GM03348 (cell line): ENCODE measurements at regions not wholly inside any gene's neighbourhood (a gene's known extent, or its start where the extent isn't known, plus 50 kb on each side); places are given as distances from the start of the nearest gene placed in this dataset.
"Not testable (repeated sequence)": the region's sequence is repeated elsewhere in the genome, so short reads cannot be mapped to it uniquely, and the experiment has no call there.

Source experiments
- DNase-seq: peaks from one replicate; pipeline ENCODE4 v3.0.0; 2012; ENCODE audit warnings: low spot score

- DNase-seq: no peak
Observed at GRCh38 chr12:73964641-73965040, 573.0 kb upstream of the ATXN7L3B start.

- no peak for DNase-seq
Observed at GRCh38 chr12:73973486-73973885, 564.1 kb upstream of the ATXN7L3B start.

DNA sequence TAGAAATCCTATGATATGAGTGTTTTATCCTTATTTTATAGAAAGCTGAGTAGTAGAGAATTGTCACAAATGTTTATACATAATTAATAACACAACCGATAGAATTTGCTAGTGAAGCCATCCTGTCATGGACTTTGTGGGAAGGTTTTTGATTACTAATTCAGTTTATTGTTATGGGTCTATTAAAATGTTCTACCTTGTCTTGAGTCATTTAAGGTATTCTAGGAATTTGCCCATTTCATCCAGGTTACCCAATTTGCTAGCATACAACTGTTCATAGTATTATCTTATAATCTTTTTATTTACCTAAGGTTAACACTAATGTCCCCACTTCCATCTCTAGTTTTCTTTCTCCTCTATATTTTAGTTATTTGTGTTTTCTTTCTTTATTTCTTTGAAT is 553.1 kb upstream of the ATXN7L3B start:
- no peak for DNase-seq

- DNase-seq: no peak
Observed at GRCh38 chr12:73991138-73991537, 546.5 kb upstream of the ATXN7L3B start.

GRCh38 chr12:73998894-73999293 is 538.7 kb upstream of the ATXN7L3B start:
- DNase-seq: no peak

GRCh38 chr12:74015118-74015517 is 522.5 kb upstream of the ATXN7L3B start:
- DNase-seq: no peak

DNA sequence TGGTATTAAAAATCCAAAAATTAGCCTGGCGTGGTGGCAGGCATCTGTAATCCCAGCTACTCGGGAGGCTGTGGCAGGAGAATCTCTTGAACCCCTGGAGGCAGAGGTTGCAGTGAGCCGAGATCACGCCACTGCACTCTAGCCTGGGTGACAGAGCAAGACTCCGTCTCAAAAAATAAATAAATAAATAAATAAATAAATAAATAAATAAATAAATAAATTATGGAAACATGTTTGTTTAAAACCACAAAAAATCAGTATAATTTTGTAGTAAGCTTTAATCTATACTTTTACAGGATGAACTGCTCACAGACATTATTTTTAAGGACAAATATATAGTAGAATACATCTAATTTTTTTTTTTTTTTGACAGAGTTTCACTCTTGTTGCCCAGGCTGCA is 521.3 kb upstream of the ATXN7L3B start:
- DNase-seq: not testable (repeated sequence)

DNA sequence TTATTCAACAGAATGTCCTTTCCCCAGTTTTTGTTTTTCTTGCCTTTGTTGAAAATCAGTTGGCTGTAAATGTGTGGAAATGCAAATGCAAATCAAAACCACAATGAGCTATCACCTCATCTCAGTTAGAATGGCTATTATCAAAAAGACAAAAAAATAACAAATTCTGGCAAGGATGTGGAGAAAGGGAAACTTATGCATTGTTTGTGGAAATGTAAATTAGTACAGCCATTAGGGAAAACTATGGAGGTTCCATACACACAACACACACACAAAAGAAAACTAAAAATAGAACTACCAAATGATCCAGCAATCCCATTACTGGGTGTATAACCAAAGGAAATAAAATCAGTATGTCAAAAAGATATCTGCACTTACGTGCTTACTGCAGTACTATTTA is 518.8 kb upstream of the ATXN7L3B start:
- no peak for DNase-seq

DNA sequence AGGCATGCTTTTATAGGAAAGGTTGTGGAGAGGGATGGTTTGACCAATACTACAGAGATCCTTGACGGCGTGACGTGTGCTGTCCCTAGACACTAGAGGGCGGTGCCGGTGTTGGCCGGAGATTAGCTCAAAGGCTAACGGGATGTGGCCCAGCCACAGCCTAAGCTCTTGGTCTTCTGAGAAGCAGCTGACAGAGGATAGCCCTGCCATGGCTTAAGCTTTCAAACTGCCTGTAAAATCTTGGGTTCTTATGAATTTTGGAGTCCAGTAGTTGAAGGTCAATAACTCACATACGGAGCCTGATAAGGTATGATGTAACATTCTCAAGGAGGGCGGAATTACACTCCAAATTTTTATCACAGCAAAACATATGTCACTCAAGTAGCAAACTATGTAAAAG is 515.7 kb upstream of the ATXN7L3B start:
- DNase-seq: no peak

DNA sequence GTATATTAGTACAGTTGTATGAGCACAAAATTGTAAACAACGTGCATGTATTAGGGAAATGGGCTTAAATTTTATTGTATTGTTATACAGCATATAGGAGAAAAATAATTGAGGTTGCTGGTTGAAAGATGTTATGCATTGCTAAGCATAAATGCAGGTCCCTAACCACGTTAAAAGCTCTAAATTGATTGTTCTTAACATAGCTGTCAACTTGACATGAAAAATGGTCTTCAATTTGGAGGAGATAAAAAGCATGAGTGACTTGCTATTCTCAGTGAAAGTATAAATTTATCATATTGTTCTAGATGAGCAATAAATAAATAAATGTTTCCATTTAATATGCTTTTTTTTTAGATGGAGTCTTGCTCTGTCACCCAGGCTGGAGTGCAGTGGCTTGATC is 506.6 kb upstream of the ATXN7L3B start:
- no peak for DNase-seq

DNA sequence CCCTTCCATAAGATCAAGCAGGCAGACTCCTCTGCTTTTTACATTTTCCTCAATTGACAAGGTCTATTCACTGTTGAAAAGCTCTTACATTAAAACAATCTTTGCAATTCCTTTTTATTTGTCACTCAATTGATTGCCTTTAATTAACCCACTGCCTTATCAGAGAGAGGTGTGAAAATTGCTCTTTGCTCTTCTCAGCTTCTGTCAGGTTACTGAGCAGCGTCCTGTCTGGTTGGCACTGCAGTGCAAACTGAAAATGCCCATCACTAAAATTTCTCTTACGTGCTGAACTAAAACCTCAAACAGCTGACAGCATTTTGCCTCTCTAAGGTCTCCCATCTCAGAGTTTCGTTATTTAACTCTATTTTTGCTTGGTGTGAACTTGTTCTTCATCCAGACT is 504.1 kb upstream of the ATXN7L3B start:
- DNase-seq: no peak

DNA sequence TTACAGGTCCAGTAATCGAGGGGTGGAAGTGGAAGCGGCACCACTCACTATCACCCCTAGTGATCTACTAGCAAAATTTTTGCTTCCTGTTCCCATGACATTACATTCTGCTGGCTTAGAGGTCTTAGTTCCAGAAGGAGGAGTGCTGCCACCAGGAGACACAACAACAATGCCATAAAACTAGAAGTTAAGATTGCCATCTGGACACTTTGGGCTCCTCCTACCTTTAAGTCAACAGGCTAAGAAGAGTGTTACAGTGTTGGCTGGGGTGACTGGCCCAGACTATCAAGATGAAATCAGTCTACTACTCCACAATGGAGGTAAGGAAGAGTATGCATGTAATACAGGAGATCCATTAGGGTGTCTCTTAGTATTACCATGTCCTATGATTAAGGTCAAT is 498.5 kb upstream of the ATXN7L3B start:
- DNase-seq: not testable (repeated sequence)

GRCh38 chr12:74043343-74043742 is 494.3 kb upstream of the ATXN7L3B start:
- DNase-seq: no peak

- DNase-seq: no peak
Observed at GRCh38 chr12:74049348-74049747, 488.3 kb upstream of the ATXN7L3B start.

GRCh38 chr12:74051848-74052247 is 485.8 kb upstream of the ATXN7L3B start:
- no peak for DNase-seq

- DNase-seq: no peak
Observed at GRCh38 chr12:74066476-74066875, 471.2 kb upstream of the ATXN7L3B start.

DNA sequence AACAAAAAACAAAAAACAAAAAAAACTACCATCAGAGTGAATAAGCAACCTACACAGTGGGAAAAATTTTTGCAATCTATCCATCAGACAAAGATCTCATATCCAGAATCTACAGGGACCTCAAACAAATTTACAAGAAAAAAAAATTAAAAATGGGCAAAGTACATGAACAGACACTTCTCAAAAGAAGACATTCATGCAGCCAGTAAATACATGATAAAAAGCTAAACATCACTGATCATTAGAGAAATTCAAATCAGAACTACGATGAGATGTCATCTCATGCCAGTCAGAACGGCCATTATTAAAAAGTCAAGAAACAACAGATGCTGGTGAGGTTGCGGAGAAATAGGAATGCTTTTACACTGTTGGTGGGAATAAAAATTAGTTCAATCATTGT is 466.5 kb upstream of the ATXN7L3B start:
- no peak for DNase-seq

DNA sequence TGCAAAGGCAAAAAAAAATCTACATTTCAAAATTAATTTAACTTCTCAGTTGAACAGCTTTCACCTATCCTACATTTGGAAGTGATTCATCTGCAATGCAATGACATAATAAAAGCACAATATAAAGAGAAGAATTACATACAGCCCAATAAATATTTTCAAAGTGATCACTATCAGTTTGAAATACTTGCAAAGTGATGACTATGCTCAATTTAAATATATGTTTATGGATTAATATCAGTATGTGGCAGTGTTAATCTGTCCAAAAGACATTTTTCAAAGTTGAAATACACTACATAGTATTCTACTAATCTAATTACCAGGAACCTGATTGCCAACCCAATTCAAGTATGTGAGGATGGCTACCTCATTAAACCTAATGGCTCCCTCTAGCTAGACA is 460.7 kb upstream of the ATXN7L3B start:
- no peak for DNase-seq

GRCh38 chr12:74105434-74105833 is 432.2 kb upstream of the ATXN7L3B start:
- no peak for DNase-seq

DNA sequence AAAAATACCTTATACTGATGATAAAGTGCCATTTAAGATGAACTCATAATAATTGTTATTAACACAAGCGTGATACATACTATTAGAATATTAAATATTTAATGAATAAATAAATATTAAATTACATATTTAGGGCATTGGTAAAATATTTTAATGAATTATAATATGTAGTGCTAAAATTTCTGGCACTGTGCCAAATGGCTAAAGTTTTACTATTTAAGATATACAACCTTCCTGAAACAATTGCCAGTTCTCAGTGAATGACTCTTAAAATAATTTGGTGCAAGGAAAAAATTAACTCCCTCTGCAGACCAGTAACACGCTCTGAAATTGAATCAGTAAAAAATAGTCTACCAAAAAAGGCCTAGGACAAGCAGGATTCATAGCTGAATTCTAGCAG is 428.9 kb upstream of the ATXN7L3B start:
- DNase-seq: no peak

DNA sequence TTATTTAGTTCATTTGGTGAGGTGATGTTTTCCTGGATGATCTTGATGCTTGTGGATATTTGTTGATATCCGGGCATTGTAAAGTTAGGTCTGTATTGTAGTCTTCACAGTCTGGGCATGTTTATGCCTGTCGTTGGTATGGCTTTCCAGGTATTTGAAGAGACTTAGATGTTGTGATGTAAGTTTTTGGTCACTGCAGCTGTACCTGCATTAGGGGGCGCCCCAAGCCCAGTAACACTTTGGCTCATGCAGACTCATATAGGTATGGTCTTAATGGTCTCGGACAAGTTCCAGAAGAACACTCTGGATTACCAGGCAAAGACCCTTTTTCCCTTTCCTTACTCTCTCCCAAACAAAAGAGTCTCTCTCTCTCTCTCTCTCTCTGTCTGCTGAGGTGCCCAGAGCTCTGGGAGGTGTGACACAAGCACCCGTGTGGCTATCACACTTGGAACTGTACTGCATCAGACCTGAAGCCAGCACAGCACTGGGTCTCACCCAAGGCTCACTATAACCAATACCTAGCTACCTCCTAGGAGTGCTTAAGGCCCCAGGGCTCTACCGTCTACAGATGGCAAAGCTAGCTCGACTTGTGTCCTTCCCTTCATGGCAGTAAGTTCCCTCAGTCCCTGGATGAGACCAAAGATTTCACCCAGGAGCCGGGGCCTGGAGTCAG is 425.8 kb upstream of the ATXN7L3B start:
- no peak for DNase-seq

DNA sequence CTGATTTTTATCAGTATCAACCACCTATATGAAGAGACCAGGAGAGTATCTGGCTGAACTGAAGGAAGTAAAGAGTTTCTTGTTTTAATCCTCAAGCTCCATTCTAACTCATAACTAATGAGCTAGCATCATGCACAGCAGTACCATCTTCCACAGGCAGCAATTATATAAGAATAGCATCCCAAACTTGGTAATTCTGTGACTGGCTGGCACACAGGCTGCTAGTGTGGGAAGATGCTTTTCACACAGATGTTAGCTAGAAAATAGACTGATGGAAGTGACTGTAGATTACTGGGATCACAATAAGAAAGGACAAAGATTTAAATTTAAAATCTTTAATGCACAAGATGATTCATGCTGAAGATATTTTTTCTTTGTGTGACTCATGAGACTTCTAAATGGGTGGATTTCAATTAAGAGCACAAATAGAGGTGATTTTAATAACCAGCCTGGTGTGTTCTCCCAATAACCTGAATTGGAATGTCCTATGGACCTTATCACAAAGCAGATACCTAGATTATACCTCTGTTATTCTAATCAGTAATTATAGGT is 417.7 kb upstream of the ATXN7L3B start:
- DNase-seq: no peak

GRCh38 chr12:74120644-74121043 is 417.0 kb upstream of the ATXN7L3B start:
- no peak for DNase-seq

DNA sequence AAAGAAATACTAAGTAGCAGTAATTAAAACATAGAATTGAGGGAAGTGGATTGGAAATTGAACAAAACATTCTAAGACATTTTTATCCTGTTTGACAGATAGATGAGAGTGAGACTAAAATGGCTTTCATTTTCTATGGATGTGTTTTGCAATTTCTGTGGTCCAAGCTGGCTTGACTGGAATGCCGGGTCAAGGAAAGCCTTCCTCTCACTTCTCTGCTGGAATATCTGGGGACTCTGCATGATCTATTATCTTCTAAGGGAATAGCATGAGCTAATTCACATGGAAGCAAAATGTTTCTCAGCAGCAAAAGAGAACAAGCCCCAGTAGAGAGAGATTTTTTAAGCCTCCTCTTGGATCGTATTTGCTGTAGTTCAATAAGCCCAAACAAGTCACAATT is 407.9 kb upstream of the ATXN7L3B start:
- no peak for DNase-seq
